ENCODE measurements at regions not wholly inside any gene's neighbourhood (a gene's known extent, or its start where the extent isn't known, plus 50 kb on each side); places are given as distances from the start of the nearest gene placed in this dataset.
"Not testable (repeated sequence)": the region's sequence is repeated elsewhere in the genome, so short reads cannot be mapped to it uniquely, and the experiment has no call there.

GRCh38 chr6:142016666-142017065 is 116.1 kb upstream of the GJE1 start:
- not testable (repeated sequence) for ATAC-seq; DNase-seq (ENCODE audit: low spot score)

GRCh38 chr6:142015463-142015862 is 117.3 kb upstream of the GJE1 start:
- not testable (repeated sequence) for DNase-seq (ENCODE audit: low spot score); ATAC-seq

- DNase-seq (ENCODE audit: low spot score) (no peak), ATAC-seq (no peak)
Measured at GRCh38 chr6:142015011-142015410, 117.7 kb upstream of the GJE1 start.

- no peak for DNase-seq (ENCODE audit: low spot score)
- ATAC-seq, result no peak
Measured at GRCh38 chr6:142014515-142014914, 118.2 kb upstream of the GJE1 start.

- no peak for DNase-seq (ENCODE audit: low spot score)
- ATAC-seq, result no peak
Measured at GRCh38 chr6:142013875-142014495, 118.7 kb upstream of the GJE1 start.

- DNase-seq (ENCODE audit: low spot score) (no peak), ATAC-seq (no peak)
Measured at GRCh38 chr6:142013287-142013686, 119.4 kb upstream of the GJE1 start.

GRCh38 chr6:142011775-142012174 is 121.0 kb upstream of the GJE1 start:
- DNase-seq (ENCODE audit: low spot score), result no peak
- no peak for ATAC-seq

- DNase-seq (ENCODE audit: low spot score) (no peak), ATAC-seq (no peak)
Measured at GRCh38 chr6:142011156-142011555, 121.6 kb upstream of the GJE1 start.

- no peak for DNase-seq (ENCODE audit: low spot score)
- no peak for ATAC-seq
Measured at GRCh38 chr6:142009647-142010046, 123.1 kb upstream of the GJE1 start.

- DNase-seq (ENCODE audit: low spot score) (no peak), ATAC-seq (no peak)
Measured at GRCh38 chr6:142008781-142009180, 123.9 kb upstream of the GJE1 start.

GRCh38 chr6:142008016-142008735 is 124.5 kb upstream of the GJE1 start:
- ATAC-seq (no peak), DNase-seq (ENCODE audit: low spot score) (no peak)

- no peak for ATAC-seq
- DNase-seq (ENCODE audit: low spot score), result no peak
Measured at GRCh38 chr6:142005021-142005420, 127.7 kb upstream of the GJE1 start.

GRCh38 chr6:142002825-142003405 is 129.8 kb upstream of the GJE1 start:
- DNase-seq (ENCODE audit: low spot score) (no peak), ATAC-seq (no peak)

GRCh38 chr6:141996823-141997222 is 135.9 kb upstream of the GJE1 start:
- ATAC-seq, result no peak
- no peak for DNase-seq (ENCODE audit: low spot score)

GRCh38 chr6:141992109-141992508 is 140.6 kb upstream of the GJE1 start:
- DNase-seq (ENCODE audit: low spot score) (no peak), ATAC-seq (no peak)

GRCh38 chr6:141990840-141991239 is 141.9 kb upstream of the GJE1 start:
- no peak for DNase-seq (ENCODE audit: low spot score)
- no peak for ATAC-seq

- ATAC-seq (no peak), DNase-seq (ENCODE audit: low spot score) (no peak)
Measured at GRCh38 chr6:141989706-141989959, 143.1 kb upstream of the GJE1 start.

- peak; percentile 94 for ATAC-seq
- peak; percentile 69 for DNase-seq (ENCODE audit: low spot score)
Measured at GRCh38 chr6:141988954-141989705, 143.6 kb upstream of the GJE1 start.

- peak; percentile 82 for ATAC-seq
- no peak for DNase-seq (ENCODE audit: low spot score)
Measured at GRCh38 chr6:141988327-141988726, 144.4 kb upstream of the GJE1 start.

- DNase-seq (ENCODE audit: low spot score), result no peak
- ATAC-seq, result no peak
Measured at GRCh38 chr6:141986457-141986856, 146.3 kb upstream of the GJE1 start.

GRCh38 chr6:141981190-141981589 is 151.5 kb upstream of the GJE1 start:
- DNase-seq (ENCODE audit: low spot score) (no peak), ATAC-seq (no peak)

- DNase-seq (ENCODE audit: low spot score) (no peak), ATAC-seq (no peak)
Measured at GRCh38 chr6:141977782-141978181, 154.9 kb upstream of the GJE1 start.

All from left lobe of liver (tissue), 2 donors.